ENCODE measurements at regions not wholly inside any gene's neighbourhood (a gene's known extent, or its start where the extent isn't known, plus 50 kb on each side); places are given as distances from the start of the nearest gene placed in this dataset.
A peak's percentile ranks its signal among the peaks of the same experiment; 100 is the strongest.

- Histone ChIP-seq H3K36me3 (replicated peaks in 1 of 2; ENCODE audit: control insufficient read depth in 2 of 2, insufficient read depth in 2 of 2, low read length in 2 of 2) (no peaks in the 10 kb centered on the region), H3K23ac (ENCODE audit: low read depth, low read length, poor library complexity) (no peak overlapping the region), H3K18ac (ENCODE audit: low read length) (no peak overlapping the region), H4K8ac (ENCODE audit: low read depth, low read length) (no peak overlapping the region), H3K4me3 (ENCODE audit: low read length in 2 of 2) (no peak overlapping the region), H3K4ac (ENCODE audit: low read length) (no peak overlapping the region), H2BK120ac (ENCODE audit: low read depth, low read length) (no peak overlapping the region), H3K4me2 (ENCODE audit: insufficient read depth, low read length, poor library complexity, severe bottlenecking) (no peak overlapping the region), H3K79me1 (ENCODE audit: low read depth, low read length) (no peaks in the 10 kb centered on the region), H4K91ac (ENCODE audit: low read depth, low read length, poor library complexity) (no peak overlapping the region), H3K27ac (replicated peaks; ENCODE audit: low read length) (no peak overlapping the region), H3K14ac (ENCODE audit: low read length) (no peak overlapping the region), H2BK5ac (ENCODE audit: low read length) (no peak overlapping the region), H3K4me1 (ENCODE audit: control insufficient read depth in 2 of 2, insufficient read depth in 1 of 2, low read depth in 1 of 2, low read length in 2 of 2) (peaks cover 0 to 4% of the 10 kb centered on the region in 2 donors), H2AK5ac (ENCODE audit: low read depth, low read length) (no peak overlapping the region), H2BK15ac (ENCODE audit: low read length) (no peak overlapping the region), H3K9me3 (replicated peaks in 1 of 2; ENCODE audit: control insufficient read depth in 2 of 2, insufficient read depth in 1 of 2, low read depth in 1 of 2, low read length in 2 of 2) (no peaks in the 10 kb centered on the region), H3K9ac (ENCODE audit: low read depth, low read length, poor library complexity) (no peak overlapping the region), H3K27me3 (ENCODE audit: control insufficient read depth in 3 of 3, insufficient read depth in 3 of 3, low read depth in 1 of 3, low read length in 3 of 3) (no peaks in the 10 kb centered on the region), H2AFZ (ENCODE audit: low read length) (no peak overlapping the region), H2BK12ac (ENCODE audit: low read length) (no peak overlapping the region)
- DNase-seq (ENCODE audit: low spot score), result no peak
- WGBS, 2 donors (ENCODE audit: extremely low coverage in 2 of 2, insufficient read length in 2 of 2, insufficient replicate concordance in 1 of 2), result no CpG with 5 or more reads among the region's 8 CpGs
Observed at GRCh38 chr19:21626924-21627697, 121.7 kb downstream of the ZNF429 start.

GRCh38 chr19:21626091-21626490 lies 120.7 kb downstream of the ZNF429 start:
- Histone ChIP-seq H3K14ac (ENCODE audit: low read length) (no peak overlapping the region), H4K8ac (ENCODE audit: low read depth, low read length) (no peak overlapping the region), H3K9me3 (replicated peaks in 1 of 2; ENCODE audit: control insufficient read depth in 2 of 2, insufficient read depth in 1 of 2, low read depth in 1 of 2, low read length in 2 of 2) (peaks cover 0 to 3% of the 10 kb centered on the region in 2 donors), H3K9ac (ENCODE audit: low read depth, low read length, poor library complexity) (no peak overlapping the region), H2BK120ac (ENCODE audit: low read depth, low read length) (no peak overlapping the region), H3K27me3 (ENCODE audit: control insufficient read depth in 3 of 3, insufficient read depth in 3 of 3, low read depth in 1 of 3, low read length in 3 of 3) (no peaks in the 10 kb centered on the region), H3K79me1 (ENCODE audit: low read depth, low read length) (no peaks in the 10 kb centered on the region), H3K23ac (ENCODE audit: low read depth, low read length, poor library complexity) (no peak overlapping the region), H3K27ac (replicated peaks; ENCODE audit: low read length) (no peak overlapping the region), H2AK5ac (ENCODE audit: low read depth, low read length) (no peak overlapping the region), H3K4me1 (ENCODE audit: control insufficient read depth in 2 of 2, insufficient read depth in 1 of 2, low read depth in 1 of 2, low read length in 2 of 2) (peaks cover 0 to 4% of the 10 kb centered on the region in 2 donors), H3K36me3 (replicated peaks in 1 of 2; ENCODE audit: control insufficient read depth in 2 of 2, insufficient read depth in 2 of 2, low read length in 2 of 2) (no peaks in the 10 kb centered on the region), H2AFZ (ENCODE audit: low read length) (no peak overlapping the region), H3K4me3 (ENCODE audit: low read length in 2 of 2) (no peak overlapping the region), H2BK12ac (ENCODE audit: low read length) (no peak overlapping the region), H4K91ac (ENCODE audit: low read depth, low read length, poor library complexity) (no peak overlapping the region), H2BK5ac (ENCODE audit: low read length) (no peak overlapping the region), H3K4me2 (ENCODE audit: insufficient read depth, low read length, poor library complexity, severe bottlenecking) (no peak overlapping the region), H2BK15ac (ENCODE audit: low read length) (no peak overlapping the region), H3K18ac (ENCODE audit: low read length) (no peak overlapping the region), H3K4ac (ENCODE audit: low read length) (no peak overlapping the region)
- no peak for DNase-seq (ENCODE audit: low spot score)
- WGBS, 2 donors (ENCODE audit: extremely low coverage in 2 of 2, insufficient read length in 2 of 2, insufficient replicate concordance in 1 of 2), result no CpG with 5 or more reads among the region's 1 CpG

- Histone ChIP-seq H2AFZ (ENCODE audit: low read length) (no peak overlapping the region), H3K23ac (ENCODE audit: low read depth, low read length, poor library complexity) (no peak overlapping the region), H3K18ac (ENCODE audit: low read length) (no peak overlapping the region), H3K4me3 (ENCODE audit: low read length in 2 of 2) (no peak overlapping the region), H4K91ac (ENCODE audit: low read depth, low read length, poor library complexity) (no peak overlapping the region), H3K9me3 (replicated peaks in 1 of 2; ENCODE audit: control insufficient read depth in 2 of 2, insufficient read depth in 1 of 2, low read depth in 1 of 2, low read length in 2 of 2) (peaks cover 0 to 4% of the 10 kb centered on the region in 2 donors), H3K4me1 (ENCODE audit: control insufficient read depth in 2 of 2, insufficient read depth in 1 of 2, low read depth in 1 of 2, low read length in 2 of 2) (peaks cover 0 to 4% of the 10 kb centered on the region in 2 donors), H3K27me3 (ENCODE audit: control insufficient read depth in 3 of 3, insufficient read depth in 3 of 3, low read depth in 1 of 3, low read length in 3 of 3) (no peaks in the 10 kb centered on the region), H3K9ac (ENCODE audit: low read depth, low read length, poor library complexity) (no peak overlapping the region), H3K14ac (ENCODE audit: low read length) (no peak overlapping the region), H3K79me1 (ENCODE audit: low read depth, low read length) (no peaks in the 10 kb centered on the region), H2BK12ac (ENCODE audit: low read length) (no peak overlapping the region), H2BK120ac (ENCODE audit: low read depth, low read length) (no peak overlapping the region), H3K36me3 (replicated peaks in 1 of 2; ENCODE audit: control insufficient read depth in 2 of 2, insufficient read depth in 2 of 2, low read length in 2 of 2) (no peaks in the 10 kb centered on the region), H3K4ac (ENCODE audit: low read length) (no peak overlapping the region), H3K27ac (replicated peaks; ENCODE audit: low read length) (peak overlapping the region; percentile 79), H2AK5ac (ENCODE audit: low read depth, low read length) (no peak overlapping the region), H4K8ac (ENCODE audit: low read depth, low read length) (no peak overlapping the region), H2BK5ac (ENCODE audit: low read length) (no peak overlapping the region), H3K4me2 (ENCODE audit: insufficient read depth, low read length, poor library complexity, severe bottlenecking) (no peak overlapping the region), H2BK15ac (ENCODE audit: low read length) (no peak overlapping the region)
- no CpG with 5 or more reads among the region's 6 CpGs for WGBS, 2 donors (ENCODE audit: extremely low coverage in 2 of 2, insufficient read length in 2 of 2, insufficient replicate concordance in 1 of 2)
- DNase-seq (ENCODE audit: low spot score), result no peak
Observed at GRCh38 chr19:21622920-21623319, 117.5 kb downstream of the ZNF429 start.

GRCh38 chr19:21621671-21622070 lies 116.3 kb downstream of the ZNF429 start:
- no CpG with 5 or more reads among the region's 6 CpGs for WGBS, 2 donors (ENCODE audit: extremely low coverage in 2 of 2, insufficient read length in 2 of 2, insufficient replicate concordance in 1 of 2)

More at GRCh38 chr19:21621671-21622070, 116.3 kb downstream of the ZNF429 start:
- Histone ChIP-seq H4K8ac (ENCODE audit: low read depth, low read length) (no peak overlapping the region), H2BK15ac (ENCODE audit: low read length) (no peak overlapping the region), H3K79me1 (ENCODE audit: low read depth, low read length) (no peaks in the 10 kb centered on the region), H2BK12ac (ENCODE audit: low read length) (no peak overlapping the region), H2AK5ac (ENCODE audit: low read depth, low read length) (no peak overlapping the region), H4K91ac (ENCODE audit: low read depth, low read length, poor library complexity) (no peak overlapping the region), H3K27me3 (ENCODE audit: control insufficient read depth in 3 of 3, insufficient read depth in 3 of 3, low read depth in 1 of 3, low read length in 3 of 3) (no peaks in the 10 kb centered on the region), H2BK120ac (ENCODE audit: low read depth, low read length) (no peak overlapping the region), H3K4me3 (ENCODE audit: low read length in 2 of 2) (no peak overlapping the region), H3K23ac (ENCODE audit: low read depth, low read length, poor library complexity) (no peak overlapping the region), H3K4me2 (ENCODE audit: insufficient read depth, low read length, poor library complexity, severe bottlenecking) (no peak overlapping the region), H3K18ac (ENCODE audit: low read length) (no peak overlapping the region), H3K4ac (ENCODE audit: low read length) (no peak overlapping the region), H2AFZ (ENCODE audit: low read length) (no peak overlapping the region), H3K9me3 (replicated peaks in 1 of 2; ENCODE audit: control insufficient read depth in 2 of 2, insufficient read depth in 1 of 2, low read depth in 1 of 2, low read length in 2 of 2) (peaks cover 0 to 5% of the 10 kb centered on the region in 2 donors), H3K27ac (replicated peaks; ENCODE audit: low read length) (no peak overlapping the region), H3K14ac (ENCODE audit: low read length) (no peak overlapping the region), H3K9ac (ENCODE audit: low read depth, low read length, poor library complexity) (no peak overlapping the region), H3K4me1 (ENCODE audit: control insufficient read depth in 2 of 2, insufficient read depth in 1 of 2, low read depth in 1 of 2, low read length in 2 of 2) (peaks cover 0 to 4% of the 10 kb centered on the region in 2 donors), H3K36me3 (replicated peaks in 1 of 2; ENCODE audit: control insufficient read depth in 2 of 2, insufficient read depth in 2 of 2, low read length in 2 of 2) (no peaks in the 10 kb centered on the region), H2BK5ac (ENCODE audit: low read length) (no peak overlapping the region)
- DNase-seq (ENCODE audit: low spot score), result no peak

Data from neuronal stem cell (in vitro differentiated cells).